SU-DHL-6 (cell line): ENCODE measurements at regions not wholly inside any gene's neighbourhood (a gene's known extent, or its start where the extent isn't known, plus 50 kb on each side); places are given as distances from the start of the nearest gene placed in this dataset.

Experiments used
- CTCF ChIP-seq: fragments of 200-600 bp; sonication (generic); IDR thresholded peaks from one replicate; pipeline ENCODE4 v1.5.1; 2017; ENCODE audit warnings: antibody characterized with exemption, mild to moderate bottlenecking, low read length, moderate library complexity; ENCODE audit not compliant: insufficient read depth, poor library complexity, severe bottlenecking
- EZH2phosphoT487 ChIP-seq: fragments of 200-600 bp; sonication (generic), shearing (Covaris generic); conservative IDR thresholded peaks from 2 replicates; pipeline ENCODE4 v1.6.1; 2018; ENCODE audit warnings: mild to moderate bottlenecking, antibody characterized with exemption, low read length, moderate library complexity, mixed read lengths

GRCh38 chr1:43083375-43083891, 88.7 kb downstream of the EBNA1BP2 start:
- TF ChIP-seq CTCF (no peak), EZH2phosphoT487 (no peak)
